HepG2 (cell line): ENCODE measurements at regions not wholly inside any gene's neighbourhood (a gene's known extent, or its start where the extent isn't known, plus 50 kb on each side); places are given as distances from the start of the nearest gene placed in this dataset.

Experiments used
- ATAC-seq: fragments of 200-7000 bp; cut with Tn5 transposase; 3 replicates; pipeline ENCODE4 v1.9.1; 2020; ENCODE audit warnings: mild to moderate bottlenecking, moderate library complexity
- BruUV-seq: library from RNA; stranded (reverse); fragments of 400-500 nt; replicated peaks from 2 replicates; lab custom pipeline; 2021; lab: Mats Ljungman, UMichigan
- CTCF ChIA-PET: fragments of 300-600 bp; formaldehyde crosslinking; extraction: SDS; loops from one replicate; lab custom pipeline; 2021; ENCODE audit warnings: low total read pairs, inconsistent platforms, low intra/inter-chr PET ratio; lab: Yijun Ruan, JAX
- POLR2A ChIA-PET: fragments of 350-600 bp; sonication (Branson Sonifier 250); formaldehyde crosslinking; loops from one replicate; lab custom pipeline; 2020; ENCODE audit warnings: antibody characterized with exemption, inconsistent platforms; lab: Yijun Ruan, JAX
- DNase-seq: peaks from one replicate; pipeline ENCODE4 v3.0.0-alpha.2; 2015; ENCODE audit warnings: low spot score
- FAIRE-seq: peaks from 3 replicates; lab custom pipeline; 2011; peaks lifted over from hg19 to GRCh38; lab: Jason Lieb, UNC
- H2AFZ ChIP-seq: one replicate; pipeline ENCODE4 v1.6.1; 2011; ENCODE audit warnings: low read length, inconsistent platforms
- H3K27ac ChIP-seq: fragments of 300-600 bp; 3 replicates; pipeline ENCODE4 v1.8.0; 2011; ENCODE audit warnings: mixed run types, mild to moderate bottlenecking, mixed read lengths, low read length, inconsistent platforms; ENCODE audit not compliant: insufficient read depth; ENCODE audit errors: extremely low read length
- H3K27me3 ChIP-seq, 2 experiments: fragments of 200-600 bp in 1 of 2; 2 replicates in 1 of 2; 3 replicates in 1 of 2; pipeline versions ENCODE4 v1.6.0 to v1.8.0; 2011; ENCODE audit warnings: low read length in 2 of 2, mild to moderate bottlenecking in 2 of 2, moderate library complexity in 2 of 2, inconsistent platforms in 1 of 2; ENCODE audit not compliant: insufficient read depth in 2 of 2, control insufficient read depth in 1 of 2
- H3K36me3 ChIP-seq, 2 experiments: fragments of 200-600 bp in 1 of 2; replicated peaks in 1 of 2; 2 replicates in 1 of 2; 3 replicates in 1 of 2; pipeline versions ENCODE4 v1.5.1 to v1.8.0; 2011; ENCODE audit warnings: low read length in 2 of 2, inconsistent platforms in 1 of 2; ENCODE audit not compliant: insufficient read depth in 2 of 2, control insufficient read depth in 1 of 2
- H3K4me1 ChIP-seq: 2 replicates; pipeline ENCODE4 v1.5.1; 2012; ENCODE audit warnings: low read length, inconsistent platforms; ENCODE audit not compliant: insufficient read depth
- H3K4me2 ChIP-seq: 2 replicates; pipeline ENCODE4 v1.6.0; 2011; ENCODE audit warnings: low read depth, low read length, inconsistent platforms
- H3K4me3 ChIP-seq, 3 experiments: fragments of 200-600 bp in 1 of 3; sonication (generic), shearing (Covaris generic) in 1 of 3; replicated peaks in 1 of 3; 2 replicates each; pipeline ENCODE4 v1.5.1; 2011 to 2016; ENCODE audit warnings: low read length in 3 of 3, inconsistent platforms in 2 of 3, low read depth in 2 of 3, mild to moderate bottlenecking in 2 of 3, control low read depth in 1 of 3, mixed read lengths in 1 of 3; ENCODE audit not compliant: insufficient read depth in 1 of 3
- H3K79me2 ChIP-seq: one replicate; pipeline ENCODE4 v1.6.1; 2011; ENCODE audit warnings: low read length, inconsistent platforms; ENCODE audit not compliant: insufficient read depth
- H3K9ac ChIP-seq: 2 replicates; pipeline ENCODE4 v1.6.0; 2011; ENCODE audit warnings: mild to moderate bottlenecking, low read depth, low read length, inconsistent platforms; ENCODE audit not compliant: insufficient read depth
- H3K9me3 ChIP-seq: 2 replicates; pipeline ENCODE4 v1.5.1; 2012; ENCODE audit warnings: mild to moderate bottlenecking, low read length
- H4K20me1 ChIP-seq: 2 replicates; pipeline ENCODE4 v1.6.0; 2011; ENCODE audit warnings: inconsistent platforms, mild to moderate bottlenecking, low read length, moderate library complexity; ENCODE audit not compliant: insufficient read depth
- ADNP ChIP-seq: sonication (generic); formaldehyde crosslinking; IDR thresholded peaks from 2 replicates; pipeline ENCODE4 v1.4.0; 2020; ENCODE audit warnings: missing genetic modification reagents
- CBX1 ChIP-seq: IDR thresholded peaks from one replicate; pipeline ENCODE4 v1.6.1; 2016; ENCODE audit warnings: antibody characterized with exemption, low read depth
- FOXK2 ChIP-seq: fragments of 450-650 bp; IDR thresholded peaks from 2 replicates; pipeline ENCODE4 v1.6.1; 2016
- MBD4 ChIP-seq: IDR thresholded peaks from 2 replicates; pipeline ENCODE4 v1.6.1; 2012; ENCODE audit warnings: low read length, inconsistent platforms, borderline replicate concordance
- MEIS2 ChIP-seq: sonication (generic); formaldehyde crosslinking; IDR thresholded peaks from 2 replicates; pipeline ENCODE4 v1.9.0; 2021; ENCODE audit warnings: mild to moderate bottlenecking, missing genetic modification reagents
- MLX ChIP-seq: IDR thresholded peaks from 2 replicates; pipeline ENCODE4 v1.6.1; 2016
- MXD3 ChIP-seq: IDR thresholded peaks from 2 replicates; pipeline ENCODE4 v1.6.1; 2016; ENCODE audit warnings: mild to moderate bottlenecking, missing biosample characterization, missing genetic modification reagents
- PAWR ChIP-seq: sonication (generic); formaldehyde crosslinking; IDR thresholded peaks from 2 replicates; pipeline ENCODE4 v1.4.0; 2020; ENCODE audit warnings: missing genetic modification reagents, mild to moderate bottlenecking, borderline replicate concordance
- TAF15 ChIP-seq: fragments of 200-400 bp; formaldehyde crosslinking; IDR thresholded peaks from one replicate; pipeline ENCODE4 v1.6.1; 2018; ENCODE audit warnings: mild to moderate bottlenecking, low read depth, low read length; ENCODE audit not compliant: poor library complexity, severe bottlenecking
- XRCC5 ChIP-seq: fragments of 200-400 bp; formaldehyde crosslinking; optimal IDR thresholded peaks from 2 replicates; pipeline ENCODE3; 2017; ENCODE audit warnings: mild to moderate bottlenecking, low read length
- ZFP37 ChIP-seq: sonication (generic); formaldehyde crosslinking; IDR thresholded peaks from 2 replicates; pipeline ENCODE4 v1.4.0; 2020; ENCODE audit warnings: missing genetic modification reagents, borderline replicate concordance
- ZNF335 ChIP-seq: sonication (generic); formaldehyde crosslinking; IDR thresholded peaks from 2 replicates; pipeline ENCODE4 v1.4.0; 2020; ENCODE audit warnings: missing genetic modification reagents
- ZNF367 ChIP-seq: sonication (generic); formaldehyde crosslinking; IDR thresholded peaks from 2 replicates; pipeline ENCODE4 v1.4.0; 2020; ENCODE audit warnings: missing genetic modification reagents, borderline replicate concordance
- ZNF414 ChIP-seq: sonication (generic); formaldehyde crosslinking; IDR thresholded peaks from 2 replicates; pipeline ENCODE4 v1.5.0; 2020; ENCODE audit warnings: missing genetic modification reagents
- WGBS: methylation state at CpG from one replicate; pipeline ENCODE4 v1.1.6; 2017; ENCODE audit warnings: low lambda C conversion rate; 5-methylcytosine and 5-hydroxymethylcytosine counted together
- in situ Hi-C: cut with HindIII; loops from 2 replicates; pipeline ENCODE4 v1.10.0; 2017; ENCODE audit warnings: low pct_unique_long_range_greater_than_20kb; ENCODE audit not compliant: extremely low pct_ligation_motif_present
- intact Hi-C: fragments of 100-400 bp; cut with micrococcal nuclease; formaldehyde crosslinking; loops from one replicate; pipeline ENCODE4 v1.10.0; 2022; ENCODE audit not compliant: unreplicated experiment
- TF ChIP-seq, protein P1 (sequence below): sonication (generic); formaldehyde crosslinking; conservative IDR thresholded peaks from 2 replicates; pipeline ENCODE4 v1.4.0; 2020; ENCODE audit warnings: mild to moderate bottlenecking, missing genetic modification reagents, moderate library complexity
- TF ChIP-seq, protein P2 (sequence below): IDR thresholded peaks from 2 replicates; pipeline ENCODE4 v1.6.1; 2016; ENCODE audit warnings: control low read depth
- TF ChIP-seq, protein P3 (sequence below): sonication (generic); formaldehyde crosslinking; IDR thresholded peaks from 2 replicates; pipeline ENCODE4 v1.4.0; 2020; ENCODE audit warnings: missing genetic modification reagents

DNA sequence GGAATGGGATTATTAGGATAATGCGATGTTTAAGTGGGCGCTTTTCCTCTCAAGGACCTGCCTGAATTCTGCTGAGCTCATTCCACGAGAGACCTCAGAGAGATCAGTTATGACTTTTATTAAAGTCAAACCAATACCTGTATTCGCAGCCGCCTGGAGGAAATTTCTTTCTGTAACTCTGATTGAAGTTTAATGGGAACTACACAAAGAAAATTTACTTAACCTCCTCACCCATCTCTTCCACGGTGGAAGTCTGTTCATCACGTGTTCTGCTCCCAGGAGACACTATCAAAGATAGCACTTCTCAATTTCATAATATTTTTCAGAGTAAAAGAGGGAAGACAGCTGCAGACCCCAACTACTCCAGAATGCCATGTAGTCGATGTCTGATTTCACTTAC, 334.7 kb upstream of the POU3F1 start (continued):
- TF ChIP-seq, protein P1, sequence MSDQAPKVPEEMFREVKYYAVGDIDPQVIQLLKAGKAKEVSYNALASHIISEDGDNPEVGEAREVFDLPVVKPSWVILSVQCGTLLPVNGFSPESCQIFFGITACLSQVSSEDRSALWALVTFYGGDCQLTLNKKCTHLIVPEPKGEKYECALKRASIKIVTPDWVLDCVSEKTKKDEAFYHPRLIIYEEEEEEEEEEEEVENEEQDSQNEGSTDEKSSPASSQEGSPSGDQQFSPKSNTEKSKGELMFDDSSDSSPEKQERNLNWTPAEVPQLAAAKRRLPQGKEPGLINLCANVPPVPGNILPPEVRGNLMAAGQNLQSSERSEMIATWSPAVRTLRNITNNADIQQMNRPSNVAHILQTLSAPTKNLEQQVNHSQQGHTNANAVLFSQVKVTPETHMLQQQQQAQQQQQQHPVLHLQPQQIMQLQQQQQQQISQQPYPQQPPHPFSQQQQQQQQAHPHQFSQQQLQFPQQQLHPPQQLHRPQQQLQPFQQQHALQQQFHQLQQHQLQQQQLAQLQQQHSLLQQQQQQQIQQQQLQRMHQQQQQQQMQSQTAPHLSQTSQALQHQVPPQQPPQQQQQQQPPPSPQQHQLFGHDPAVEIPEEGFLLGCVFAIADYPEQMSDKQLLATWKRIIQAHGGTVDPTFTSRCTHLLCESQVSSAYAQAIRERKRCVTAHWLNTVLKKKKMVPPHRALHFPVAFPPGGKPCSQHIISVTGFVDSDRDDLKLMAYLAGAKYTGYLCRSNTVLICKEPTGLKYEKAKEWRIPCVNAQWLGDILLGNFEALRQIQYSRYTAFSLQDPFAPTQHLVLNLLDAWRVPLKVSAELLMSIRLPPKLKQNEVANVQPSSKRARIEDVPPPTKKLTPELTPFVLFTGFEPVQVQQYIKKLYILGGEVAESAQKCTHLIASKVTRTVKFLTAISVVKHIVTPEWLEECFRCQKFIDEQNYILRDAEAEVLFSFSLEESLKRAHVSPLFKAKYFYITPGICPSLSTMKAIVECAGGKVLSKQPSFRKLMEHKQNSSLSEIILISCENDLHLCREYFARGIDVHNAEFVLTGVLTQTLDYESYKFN (CRISPR knock-in tag) = no peak
- TF ChIP-seq MEIS2 (CRISPR knock-in tag) (no peak), MBD4 (no peak), CBX1 (no peak)

DNA sequence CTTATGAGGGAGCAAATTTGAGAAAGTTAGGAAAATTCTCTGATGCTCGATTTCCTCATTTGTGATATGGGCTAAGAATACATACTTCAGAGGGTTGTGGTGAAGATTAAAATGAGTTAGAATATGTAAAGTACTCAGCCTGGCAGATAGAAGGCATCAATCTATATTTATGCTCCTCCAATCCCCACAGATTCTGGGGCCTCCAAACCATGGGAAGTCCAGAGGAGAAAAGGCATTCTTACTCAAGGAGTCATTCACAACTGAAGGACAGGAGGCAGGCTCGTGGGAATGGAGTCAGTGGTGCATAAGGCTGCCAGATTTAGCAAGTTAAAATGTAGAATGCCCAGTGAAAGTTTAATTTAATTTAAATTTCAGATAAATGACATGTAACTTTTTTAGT, 330.0 kb upstream of the POU3F1 start:
- Histone ChIP-seq H3K27ac (no peak overlapping the region), H3K4me3 (no peak overlapping the region), H3K27me3 (no peaks in the 10 kb centered on the region), H3K36me3 (no peaks in the 10 kb centered on the region), H3K4me2 (no peak overlapping the region), H4K20me1 (no peaks in the 10 kb centered on the region), H2AFZ (no peak overlapping the region), H3K9me3 (peaks cover 21% of the 10 kb centered on the region), H3K79me2 (no peaks in the 10 kb centered on the region), H3K4me1 (no peaks in the 10 kb centered on the region), H3K9ac (no peak overlapping the region)
- intact Hi-C loops (no loop called here), in situ Hi-C loops (no loop called here)
- POLR2A ChIA-PET = no interaction called here
- 0% methylated on average over 2 of the region's 2 CpGs for WGBS
- CTCF ChIA-PET = no interaction called here
- FAIRE-seq (no peak), DNase-seq (no peak), ATAC-seq (no peak)
- no TSS peak for BruUV-seq
- TF ChIP-seq TAF15 = no peak
- no peak for TF ChIP-seq ZFP37 (CRISPR knock-in tag)
- TF ChIP-seq MLX (CRISPR knock-in tag) = no peak
- TF ChIP-seq ADNP (CRISPR knock-in tag) = no peak
- no peak for TF ChIP-seq ZNF414 (CRISPR knock-in tag)
- no peak for TF ChIP-seq FOXK2
- TF ChIP-seq, protein P2, sequence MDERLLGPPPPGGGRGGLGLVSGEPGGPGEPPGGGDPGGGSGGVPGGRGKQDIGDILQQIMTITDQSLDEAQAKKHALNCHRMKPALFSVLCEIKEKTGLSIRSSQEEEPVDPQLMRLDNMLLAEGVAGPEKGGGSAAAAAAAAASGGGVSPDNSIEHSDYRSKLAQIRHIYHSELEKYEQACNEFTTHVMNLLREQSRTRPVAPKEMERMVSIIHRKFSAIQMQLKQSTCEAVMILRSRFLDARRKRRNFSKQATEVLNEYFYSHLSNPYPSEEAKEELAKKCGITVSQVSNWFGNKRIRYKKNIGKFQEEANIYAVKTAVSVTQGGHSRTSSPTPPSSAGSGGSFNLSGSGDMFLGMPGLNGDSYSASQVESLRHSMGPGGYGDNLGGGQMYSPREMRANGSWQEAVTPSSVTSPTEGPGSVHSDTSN (CRISPR knock-in tag) = no peak
- no peak for TF ChIP-seq ZNF335 (CRISPR knock-in tag)
- TF ChIP-seq XRCC5 = no peak
- TF ChIP-seq ZNF367 (CRISPR knock-in tag) = no peak
- TF ChIP-seq MXD3 (CRISPR knock-in tag) = no peak
- no peak for TF ChIP-seq PAWR
- TF ChIP-seq MEIS2 (CRISPR knock-in tag) = no peak
- TF ChIP-seq, protein P3, sequence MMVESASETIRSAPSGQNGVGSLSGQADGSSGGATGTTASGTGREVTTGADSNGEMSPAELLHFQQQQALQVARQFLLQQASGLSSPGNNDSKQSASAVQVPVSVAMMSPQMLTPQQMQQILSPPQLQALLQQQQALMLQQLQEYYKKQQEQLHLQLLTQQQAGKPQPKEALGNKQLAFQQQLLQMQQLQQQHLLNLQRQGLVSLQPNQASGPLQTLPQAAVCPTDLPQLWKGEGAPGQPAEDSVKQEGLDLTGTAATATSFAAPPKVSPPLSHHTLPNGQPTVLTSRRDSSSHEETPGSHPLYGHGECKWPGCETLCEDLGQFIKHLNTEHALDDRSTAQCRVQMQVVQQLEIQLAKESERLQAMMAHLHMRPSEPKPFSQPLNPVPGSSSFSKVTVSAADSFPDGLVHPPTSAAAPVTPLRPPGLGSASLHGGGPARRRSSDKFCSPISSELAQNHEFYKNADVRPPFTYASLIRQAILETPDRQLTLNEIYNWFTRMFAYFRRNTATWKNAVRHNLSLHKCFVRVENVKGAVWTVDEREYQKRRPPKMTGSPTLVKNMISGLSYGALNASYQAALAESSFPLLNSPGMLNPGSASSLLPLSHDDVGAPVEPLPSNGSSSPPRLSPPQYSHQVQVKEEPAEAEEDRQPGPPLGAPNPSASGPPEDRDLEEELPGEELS = no peak
